Progenitor cell of endocrine pancreas (in vitro differentiated cells): ENCODE measurements at regions not wholly inside any gene's neighbourhood (a gene's known extent, or its start where the extent isn't known, plus 50 kb on each side); places are given as distances from the start of the nearest gene placed in this dataset.
"Not testable (repeated sequence)": the region's sequence is repeated elsewhere in the genome, so short reads cannot be mapped to it uniquely, and the experiment has no call there.

Source experiments
- DNase-seq: peaks from one replicate; pipeline ENCODE4 v3.0.0; 2021; ENCODE audit warnings: low spot score; ENCODE audit not compliant: unreplicated experiment
- H3K27ac Mint-ChIP-seq: 2 replicates; pipeline ENCODE4 v1.8.0; 2021; ENCODE audit warnings: mild to moderate bottlenecking, moderate library complexity, mixed read lengths
- H3K27me3 Mint-ChIP-seq: 2 replicates; pipeline ENCODE4 v1.8.0; 2021; ENCODE audit warnings: mixed read lengths
- H3K36me3 Mint-ChIP-seq: 2 replicates; pipeline ENCODE4 v1.8.0; 2022; ENCODE audit warnings: mixed read lengths; ENCODE audit not compliant: insufficient read depth
- H3K4me1 Mint-ChIP-seq: 2 replicates; pipeline ENCODE4 v1.8.0; 2021; ENCODE audit warnings: low read depth, mixed read lengths
- H3K4me3 Mint-ChIP-seq: 2 replicates; pipeline ENCODE4 v1.8.0; 2021; ENCODE audit warnings: low read depth, mild to moderate bottlenecking, moderate library complexity, mixed read lengths
- H3K9me3 Mint-ChIP-seq: 2 replicates; pipeline ENCODE4 v1.8.0; 2021; ENCODE audit warnings: low read depth, mixed read lengths
- TF ChIP-seq, protein P1 (sequence below): fragments of 200-600 bp; sonication (generic); IDR thresholded peaks from one replicate; pipeline ENCODE4 v1.5.0; 2021; ENCODE audit warnings: antibody characterized with exemption, mild to moderate bottlenecking; ENCODE audit not compliant: unreplicated experiment

DNA sequence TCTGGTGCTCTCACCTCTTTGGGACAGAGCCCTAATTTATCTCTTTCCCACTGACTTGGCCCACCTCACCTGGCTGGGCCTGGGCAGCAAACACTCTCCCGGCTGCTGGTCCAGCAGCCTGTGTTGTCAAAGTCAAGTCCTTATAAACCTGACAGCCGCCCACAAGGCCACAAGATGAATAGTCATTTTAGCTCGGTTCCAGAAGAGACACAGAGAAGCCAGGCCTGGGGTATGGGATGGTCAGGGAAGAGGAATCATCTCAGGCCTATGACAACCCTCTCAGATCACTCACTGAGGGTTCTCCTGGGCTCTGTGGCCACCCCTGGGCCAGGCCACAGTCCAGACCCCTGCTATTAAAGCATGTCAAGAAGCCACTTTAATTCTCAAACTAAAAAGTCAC is 158.5 kb downstream of the FOXD2 start:
- peaks cover 3% of the 10 kb centered on the region for H3K4me1 Mint-ChIP-seq
- TF ChIP-seq, protein P1, sequence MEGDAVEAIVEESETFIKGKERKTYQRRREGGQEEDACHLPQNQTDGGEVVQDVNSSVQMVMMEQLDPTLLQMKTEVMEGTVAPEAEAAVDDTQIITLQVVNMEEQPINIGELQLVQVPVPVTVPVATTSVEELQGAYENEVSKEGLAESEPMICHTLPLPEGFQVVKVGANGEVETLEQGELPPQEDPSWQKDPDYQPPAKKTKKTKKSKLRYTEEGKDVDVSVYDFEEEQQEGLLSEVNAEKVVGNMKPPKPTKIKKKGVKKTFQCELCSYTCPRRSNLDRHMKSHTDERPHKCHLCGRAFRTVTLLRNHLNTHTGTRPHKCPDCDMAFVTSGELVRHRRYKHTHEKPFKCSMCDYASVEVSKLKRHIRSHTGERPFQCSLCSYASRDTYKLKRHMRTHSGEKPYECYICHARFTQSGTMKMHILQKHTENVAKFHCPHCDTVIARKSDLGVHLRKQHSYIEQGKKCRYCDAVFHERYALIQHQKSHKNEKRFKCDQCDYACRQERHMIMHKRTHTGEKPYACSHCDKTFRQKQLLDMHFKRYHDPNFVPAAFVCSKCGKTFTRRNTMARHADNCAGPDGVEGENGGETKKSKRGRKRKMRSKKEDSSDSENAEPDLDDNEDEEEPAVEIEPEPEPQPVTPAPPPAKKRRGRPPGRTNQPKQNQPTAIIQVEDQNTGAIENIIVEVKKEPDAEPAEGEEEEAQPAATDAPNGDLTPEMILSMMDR = no peak
- peaks cover 52% of the 10 kb centered on the region for H3K27me3 Mint-ChIP-seq
- no peak overlapping the region for H3K4me3 Mint-ChIP-seq
- H3K27ac Mint-ChIP-seq = no peak overlapping the region
- DNase-seq = no peak
- peaks cover 13% of the 10 kb centered on the region for H3K9me3 Mint-ChIP-seq
- H3K36me3 Mint-ChIP-seq = no peaks in the 10 kb centered on the region

DNA sequence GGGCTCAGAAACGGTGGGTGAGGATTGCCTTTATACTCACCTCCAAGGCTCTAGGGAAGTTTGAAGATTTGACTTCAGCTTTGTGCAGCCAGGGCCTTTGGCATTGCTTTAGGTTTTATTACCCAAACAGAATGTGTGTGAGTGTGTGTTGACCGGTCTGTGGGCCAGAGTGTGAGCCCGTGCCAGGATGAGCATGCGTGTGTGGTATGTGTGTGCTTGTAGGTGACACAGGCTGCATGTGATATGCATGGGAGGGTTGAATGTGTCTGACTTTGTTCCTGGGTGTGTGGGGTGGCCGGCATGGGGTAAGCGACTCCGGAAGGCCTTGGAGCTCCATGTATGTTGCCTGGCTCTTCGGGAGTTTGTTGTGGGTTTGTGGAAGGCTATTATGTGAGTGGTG is 160.5 kb downstream of the FOXD2 start:
- Mint-ChIP-seq H3K4me1 (no peaks in the 10 kb centered on the region), H3K9me3 (peaks cover 27% of the 10 kb centered on the region), H3K27ac (no peak overlapping the region), H3K36me3 (no peaks in the 10 kb centered on the region), H3K4me3 (no peak overlapping the region), H3K27me3 (peaks cover 47% of the 10 kb centered on the region)
- no peak for DNase-seq
- TF ChIP-seq, protein P1 = no peak

DNA sequence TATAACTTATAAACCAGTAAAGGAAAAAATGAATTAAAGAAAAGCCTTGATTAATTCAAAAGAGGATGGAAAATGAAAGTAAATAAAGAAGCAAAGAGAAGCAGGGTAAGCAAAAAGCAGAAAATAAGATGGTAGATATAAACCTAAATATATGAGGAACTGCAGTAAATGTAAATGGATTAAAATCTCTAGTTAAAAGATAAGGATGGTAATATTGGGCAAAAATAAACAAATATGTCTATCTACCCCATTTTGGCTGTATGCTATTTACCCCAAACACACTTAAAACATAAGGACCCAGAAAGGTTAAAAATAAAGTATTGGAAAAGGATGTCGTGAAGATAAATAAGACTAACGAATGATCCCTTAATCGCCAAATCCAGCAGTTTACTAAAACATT is 161.9 kb downstream of the FOXD2 start:
- peaks cover 27% of the 10 kb centered on the region for H3K9me3 Mint-ChIP-seq
- TF ChIP-seq, protein P1 = no peak
- no peak overlapping the region for H3K27ac Mint-ChIP-seq
- no peaks in the 10 kb centered on the region for H3K36me3 Mint-ChIP-seq
- H3K4me1 Mint-ChIP-seq = no peaks in the 10 kb centered on the region
- no peak for DNase-seq
- peaks cover 36% of the 10 kb centered on the region for H3K27me3 Mint-ChIP-seq
- no peak overlapping the region for H3K4me3 Mint-ChIP-seq

DNA sequence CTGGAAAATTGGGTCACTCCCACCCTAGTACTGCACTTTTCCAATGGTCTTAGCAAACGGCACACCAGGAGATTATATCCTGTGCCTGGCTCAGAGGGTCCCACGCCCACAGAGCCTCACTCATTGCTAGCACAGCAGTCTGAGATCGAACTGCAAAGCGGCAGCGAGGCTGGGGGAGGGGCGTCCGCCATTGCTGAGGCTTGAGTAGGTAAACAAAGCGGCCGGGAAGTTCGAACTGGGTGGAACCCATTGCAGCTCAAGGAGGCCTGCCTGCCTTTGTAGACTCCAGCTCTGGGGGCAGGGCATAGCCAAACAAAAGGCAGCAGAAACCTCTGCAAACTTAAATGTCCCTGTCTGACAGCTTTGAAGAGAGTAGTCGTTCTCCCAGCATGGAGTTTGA is 164.6 kb downstream of the FOXD2 start:
- not testable (repeated sequence) for H3K27ac Mint-ChIP-seq, H3K36me3 Mint-ChIP-seq, H3K4me3 Mint-ChIP-seq, DNase-seq, H3K4me1 Mint-ChIP-seq
- H3K9me3 Mint-ChIP-seq = peaks cover 29% of the 10 kb centered on the region
- H3K27me3 Mint-ChIP-seq = peaks cover 17% of the 10 kb centered on the region

DNA sequence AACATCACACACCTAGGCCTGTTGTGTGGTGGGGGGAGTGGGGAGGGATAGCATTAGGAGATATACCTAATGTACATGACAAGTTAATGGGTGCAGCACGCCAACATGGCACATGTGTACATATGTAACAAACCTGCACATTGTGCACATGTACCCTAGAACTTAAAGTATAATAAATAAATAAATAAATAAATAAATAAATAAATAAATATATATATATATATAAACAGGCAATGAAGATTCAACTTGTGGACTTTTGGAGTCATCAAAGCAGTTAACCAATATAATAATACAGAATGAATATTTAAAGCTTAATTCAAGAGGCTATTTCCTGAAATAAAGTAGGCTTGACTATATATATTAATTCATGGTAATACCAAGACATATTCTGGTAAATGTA is 167.0 kb downstream of the FOXD2 start:
- not testable (repeated sequence) for DNase-seq, H3K36me3 Mint-ChIP-seq, H3K27ac Mint-ChIP-seq, H3K4me3 Mint-ChIP-seq, H3K4me1 Mint-ChIP-seq, H3K27me3 Mint-ChIP-seq
- peaks cover 27% of the 10 kb centered on the region for H3K9me3 Mint-ChIP-seq

DNA sequence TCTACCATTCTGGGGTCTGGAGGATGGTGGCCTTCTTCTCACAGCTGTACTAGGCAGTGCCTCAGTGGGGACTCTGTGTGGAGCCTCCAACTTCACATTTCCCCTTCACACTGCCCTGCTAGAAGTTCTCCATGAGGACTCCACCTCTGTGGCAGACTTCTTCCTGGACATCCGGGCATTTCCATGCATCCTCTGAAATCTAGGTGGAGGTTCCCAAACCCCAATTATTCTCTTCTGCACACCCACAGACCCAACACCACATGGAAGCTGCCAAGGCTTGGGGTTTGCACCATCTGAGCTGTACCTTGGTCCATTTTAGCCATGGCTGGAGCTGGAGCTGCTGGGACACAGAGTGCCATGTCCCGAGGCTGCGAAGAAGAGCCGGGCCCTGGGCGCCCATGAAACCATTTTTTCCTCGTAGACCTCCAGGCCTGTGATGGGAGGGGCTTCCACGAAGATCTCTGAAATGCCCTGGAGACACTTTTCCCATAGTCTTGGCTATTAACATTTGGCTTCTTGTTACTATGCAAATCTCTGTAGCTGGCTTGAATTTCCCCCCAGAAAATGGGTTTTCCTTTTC is 170.5 kb downstream of the FOXD2 start:
- no peak overlapping the region for H3K27ac Mint-ChIP-seq
- peaks cover 9% of the 10 kb centered on the region for H3K9me3 Mint-ChIP-seq

More for the DNA sequence above, 170.5 kb downstream of the FOXD2 start:
- no peak for DNase-seq
- TF ChIP-seq, protein P1 = no peak
- Mint-ChIP-seq H3K4me1 (no peaks in the 10 kb centered on the region), H3K27me3 (peaks cover 12% of the 10 kb centered on the region), H3K36me3 (no peaks in the 10 kb centered on the region), H3K4me3 (no peak overlapping the region)
